ENCODE measurements at regions not wholly inside any gene's neighbourhood (a gene's known extent, or its start where the extent isn't known, plus 50 kb on each side); places are given as distances from the start of the nearest gene placed in this dataset.

- TF ChIP-seq CTCF (IDR thresholded peaks at IDR 0.05): no peak
- TF ChIP-seq POLR2A (IDR thresholded peaks at IDR 0.05): no peak
- TF ChIP-seq EP300 (IDR thresholded peaks at IDR 0.05): peak in 1 of 2 donors; percentile 7
Observed at GRCh38 chr10:30215623-30216022, 133.5 kb downstream of the MTPAP start.
